ENCODE measurements at regions not wholly inside any gene's neighbourhood (a gene's known extent, or its start where the extent isn't known, plus 50 kb on each side); places are given as distances from the start of the nearest gene placed in this dataset.
"Not testable (repeated sequence)": the region's sequence is repeated elsewhere in the genome, so short reads cannot be mapped to it uniquely, and the experiment has no call there.

DNA sequence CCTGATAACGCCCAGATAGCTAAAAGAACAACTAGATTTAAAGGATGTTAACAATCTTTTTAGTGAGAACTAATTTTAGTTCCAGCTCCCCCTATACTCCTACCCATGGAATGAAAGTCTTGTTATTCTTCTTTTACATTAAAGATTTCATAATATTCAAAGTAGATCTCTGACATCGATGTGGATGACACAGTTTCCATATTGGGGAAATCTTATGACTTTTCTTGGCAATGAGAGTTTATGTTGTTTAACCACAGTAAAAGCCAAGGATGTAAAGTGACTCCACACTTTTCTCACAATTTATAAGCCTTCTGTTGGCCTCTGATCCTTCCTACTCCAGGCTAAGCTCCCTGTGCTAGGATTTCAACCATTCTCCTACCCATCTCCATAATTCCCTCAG is 332.6 kb upstream of the KCNMB2 start:
- TF ChIP-seq, protein P1, sequence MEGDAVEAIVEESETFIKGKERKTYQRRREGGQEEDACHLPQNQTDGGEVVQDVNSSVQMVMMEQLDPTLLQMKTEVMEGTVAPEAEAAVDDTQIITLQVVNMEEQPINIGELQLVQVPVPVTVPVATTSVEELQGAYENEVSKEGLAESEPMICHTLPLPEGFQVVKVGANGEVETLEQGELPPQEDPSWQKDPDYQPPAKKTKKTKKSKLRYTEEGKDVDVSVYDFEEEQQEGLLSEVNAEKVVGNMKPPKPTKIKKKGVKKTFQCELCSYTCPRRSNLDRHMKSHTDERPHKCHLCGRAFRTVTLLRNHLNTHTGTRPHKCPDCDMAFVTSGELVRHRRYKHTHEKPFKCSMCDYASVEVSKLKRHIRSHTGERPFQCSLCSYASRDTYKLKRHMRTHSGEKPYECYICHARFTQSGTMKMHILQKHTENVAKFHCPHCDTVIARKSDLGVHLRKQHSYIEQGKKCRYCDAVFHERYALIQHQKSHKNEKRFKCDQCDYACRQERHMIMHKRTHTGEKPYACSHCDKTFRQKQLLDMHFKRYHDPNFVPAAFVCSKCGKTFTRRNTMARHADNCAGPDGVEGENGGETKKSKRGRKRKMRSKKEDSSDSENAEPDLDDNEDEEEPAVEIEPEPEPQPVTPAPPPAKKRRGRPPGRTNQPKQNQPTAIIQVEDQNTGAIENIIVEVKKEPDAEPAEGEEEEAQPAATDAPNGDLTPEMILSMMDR (IDR thresholded peaks at IDR 0.05; ENCODE audit: low read depth, low read length, missing control alignments): no peak
- no peak for DNase-seq (ENCODE audit: extremely low read depth, low read depth)
- H3K4me3 ChIP-seq (replicated peaks; ENCODE audit: low read depth, low read length): no peak overlapping the region

DNA sequence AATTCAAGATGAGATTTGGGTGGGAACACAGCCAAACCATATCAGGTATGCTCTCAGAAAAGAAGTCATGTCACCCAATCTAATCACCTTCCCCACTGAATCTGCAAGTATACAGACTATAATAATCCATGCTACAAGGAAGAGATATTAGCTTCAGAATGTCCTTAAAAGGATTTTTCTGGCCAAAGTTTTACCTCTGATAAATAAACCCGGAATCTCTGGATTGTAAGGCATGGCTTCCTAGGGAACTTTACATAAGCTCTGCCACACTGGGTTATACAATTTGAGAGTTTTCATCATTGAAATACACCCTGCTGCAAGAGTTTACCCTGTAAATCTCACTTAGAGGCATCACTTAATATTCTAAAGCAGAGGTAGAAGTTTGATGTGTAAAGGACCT is 330.5 kb upstream of the KCNMB2 start:
- H3K4me3 ChIP-seq (replicated peaks; ENCODE audit: low read depth, low read length): no peak overlapping the region
- DNase-seq (ENCODE audit: extremely low read depth, low read depth): no peak
- TF ChIP-seq, protein P1 (IDR thresholded peaks at IDR 0.05; ENCODE audit: low read depth, low read length, missing control alignments): no peak

DNA sequence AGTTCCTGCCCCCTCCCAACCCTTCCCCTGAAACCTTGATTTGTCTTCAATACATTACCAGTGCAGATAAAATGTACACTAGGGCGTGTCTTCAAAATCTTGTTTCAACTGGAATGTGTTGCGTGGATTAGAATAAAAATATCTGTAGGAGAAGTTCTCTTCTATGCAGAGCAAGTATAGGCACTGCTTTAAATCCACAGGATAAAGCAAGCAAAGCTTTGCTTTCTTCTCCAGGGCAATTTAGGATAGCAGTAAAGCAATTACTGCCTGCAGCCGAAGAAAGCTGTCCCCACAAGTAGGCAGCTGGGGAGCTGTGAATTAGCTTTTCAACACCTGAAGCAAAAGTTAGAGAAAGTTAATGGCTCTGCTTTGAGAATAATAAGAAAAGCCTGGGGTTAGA is 329.7 kb upstream of the KCNMB2 start:
- TF ChIP-seq, protein P1 (IDR thresholded peaks at IDR 0.05; ENCODE audit: low read depth, low read length, missing control alignments): no peak
- DNase-seq (ENCODE audit: extremely low read depth, low read depth): no peak
- no peak overlapping the region for H3K4me3 ChIP-seq (replicated peaks; ENCODE audit: low read depth, low read length)

DNA sequence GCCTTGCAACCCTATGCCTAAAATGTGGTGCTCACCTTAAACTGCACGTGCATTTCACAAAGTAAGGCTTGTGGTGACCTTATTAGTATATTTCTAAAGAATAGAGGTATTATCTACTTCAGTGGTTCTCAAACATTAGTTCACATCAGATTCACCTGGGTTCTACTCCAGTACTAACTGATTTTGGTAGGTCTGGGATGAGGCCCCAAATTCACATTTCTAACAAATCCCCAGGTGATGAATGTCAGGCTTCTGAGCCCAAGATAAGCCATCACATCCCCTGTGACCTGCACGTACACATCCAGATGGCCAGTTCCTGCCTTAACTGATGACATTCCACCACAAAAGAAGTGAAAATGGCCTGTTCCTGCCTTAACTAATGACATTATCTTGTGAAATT is 329.1 kb upstream of the KCNMB2 start:
- DNase-seq (ENCODE audit: extremely low read depth, low read depth); H3K4me3 ChIP-seq (replicated peaks; ENCODE audit: low read depth, low read length): not testable (repeated sequence)

DNA sequence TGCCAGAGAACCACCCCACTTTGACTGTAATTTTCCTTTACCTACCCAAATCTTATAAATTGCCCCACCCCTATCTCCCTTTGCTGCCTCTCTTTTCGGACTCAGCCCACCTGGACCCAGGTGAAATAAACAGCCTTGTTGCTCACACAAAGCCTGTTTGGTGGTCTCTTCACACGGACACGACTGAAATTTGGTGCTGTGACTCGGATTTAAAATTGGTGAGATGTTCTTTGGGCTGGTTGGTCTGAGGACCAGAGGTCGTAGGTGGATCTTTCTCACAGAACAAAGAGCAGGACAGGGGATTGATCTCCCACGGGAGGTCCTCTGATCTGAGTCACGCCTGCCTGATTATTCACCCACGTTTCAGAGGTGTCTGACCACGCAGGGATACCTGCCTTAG is 328.6 kb upstream of the KCNMB2 start:
- H3K4me3 ChIP-seq (replicated peaks; ENCODE audit: low read depth, low read length); DNase-seq (ENCODE audit: extremely low read depth, low read depth): not testable (repeated sequence)

DNA sequence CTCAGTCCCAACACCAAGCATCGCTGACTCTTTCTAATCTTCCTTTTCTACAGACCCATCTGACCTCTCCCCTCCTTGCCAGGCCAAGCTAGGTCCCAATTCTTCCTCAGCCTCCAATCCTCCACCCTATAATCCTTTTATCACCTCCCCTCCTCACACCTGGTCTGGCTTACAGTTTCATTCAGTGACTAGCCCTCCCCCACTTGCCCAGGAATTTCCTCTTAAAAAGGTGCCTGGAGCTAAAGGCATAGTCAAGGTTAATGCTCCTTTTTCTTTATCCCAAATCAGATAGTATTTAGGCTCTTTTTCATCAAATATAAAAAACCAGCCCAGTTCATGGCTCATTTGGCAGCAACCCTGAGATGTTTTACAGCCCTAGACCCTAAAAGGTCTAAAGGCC is 327.1 kb upstream of the KCNMB2 start:
- DNase-seq (ENCODE audit: extremely low read depth, low read depth); H3K4me3 ChIP-seq (replicated peaks; ENCODE audit: low read depth, low read length): not testable (repeated sequence)

DNA sequence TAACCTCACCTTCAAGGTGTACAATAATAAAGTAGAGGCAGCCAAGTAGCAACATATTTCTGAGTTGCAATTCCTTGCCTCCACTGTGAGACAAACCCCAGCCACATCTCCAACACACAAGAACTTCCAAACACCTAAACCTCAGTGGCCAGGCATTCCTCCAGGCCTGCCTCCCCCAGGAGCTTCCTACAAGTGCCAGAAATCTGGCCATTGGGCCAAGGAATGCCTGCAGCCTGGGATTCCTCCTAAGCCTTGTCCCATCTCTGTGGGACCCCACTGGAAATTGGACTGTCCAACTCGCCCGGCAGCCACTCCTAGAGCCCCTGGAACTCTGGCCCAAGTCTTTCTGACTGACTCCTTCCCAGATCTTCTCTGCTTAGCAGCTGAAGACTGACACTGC is 326.6 kb upstream of the KCNMB2 start:
- DNase-seq (ENCODE audit: extremely low read depth, low read depth); H3K4me3 ChIP-seq (replicated peaks; ENCODE audit: low read depth, low read length): not testable (repeated sequence)

DNA sequence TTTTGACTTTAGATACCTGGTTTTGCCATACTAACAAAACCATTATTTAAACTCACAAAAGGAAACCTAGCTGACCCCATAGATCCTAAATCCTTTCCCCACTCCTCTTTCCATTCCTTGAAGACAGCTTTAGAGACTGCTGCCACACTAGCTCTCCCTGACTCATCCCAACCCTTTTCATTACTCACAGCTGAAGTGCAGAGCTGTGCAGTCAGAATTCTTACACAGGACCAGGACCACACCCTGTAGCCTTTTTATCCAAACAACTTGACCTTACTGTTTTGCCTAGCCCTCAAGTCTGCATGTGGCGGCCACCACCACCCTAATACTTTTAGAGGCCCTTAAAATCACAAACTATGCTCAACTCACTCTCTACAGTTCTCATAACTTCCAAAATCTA is 325.1 kb upstream of the KCNMB2 start:
- not testable (repeated sequence) for H3K4me3 ChIP-seq (replicated peaks; ENCODE audit: low read depth, low read length)
- peak; percentile 16 for DNase-seq (ENCODE audit: extremely low read depth, low read depth)

DNA sequence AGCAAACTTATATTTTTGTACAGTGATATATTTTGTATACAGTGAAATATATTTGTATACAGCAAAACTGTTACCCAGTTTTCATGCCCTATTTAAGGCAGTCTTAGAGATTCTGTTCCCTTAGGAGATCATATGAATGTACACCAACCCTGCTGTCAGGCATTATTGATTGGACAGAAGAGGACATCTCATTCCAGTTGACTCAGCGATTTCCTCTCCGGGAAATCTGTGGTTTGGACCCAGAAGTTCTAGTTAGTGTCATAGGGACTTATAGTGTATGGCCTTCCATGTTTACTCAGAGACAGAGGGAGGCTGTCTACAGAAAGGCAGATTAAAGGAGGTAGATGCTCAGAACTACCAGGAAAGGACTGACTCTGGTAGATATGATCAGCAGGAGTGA is 318.8 kb upstream of the KCNMB2 start:
- TF ChIP-seq, protein P1 (IDR thresholded peaks at IDR 0.05; ENCODE audit: low read depth, low read length, missing control alignments): no peak
- no peak overlapping the region for H3K4me3 ChIP-seq (replicated peaks; ENCODE audit: low read depth, low read length)
- no peak for DNase-seq (ENCODE audit: extremely low read depth, low read depth)

DNA sequence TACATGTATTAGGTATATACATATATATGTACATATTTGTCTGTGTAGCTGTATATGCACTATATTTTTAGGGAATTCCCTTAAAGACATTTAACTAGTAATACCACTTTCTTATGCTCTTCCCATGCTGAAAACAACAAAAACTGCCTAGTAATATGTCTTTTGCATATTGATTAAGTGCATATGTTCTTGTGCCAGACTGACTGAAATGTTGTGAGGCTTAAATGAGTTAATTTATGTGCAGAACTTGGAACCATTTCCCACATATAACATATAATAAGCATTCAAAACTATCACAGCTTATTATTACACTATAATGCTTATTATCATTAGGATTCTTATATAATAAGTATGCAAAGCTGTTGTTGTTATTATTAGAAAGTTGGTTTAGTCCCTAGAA is 318.0 kb upstream of the KCNMB2 start:
- TF ChIP-seq, protein P1 (IDR thresholded peaks at IDR 0.05; ENCODE audit: low read depth, low read length, missing control alignments): no peak
- no peak overlapping the region for H3K4me3 ChIP-seq (replicated peaks; ENCODE audit: low read depth, low read length)
- DNase-seq (ENCODE audit: extremely low read depth, low read depth): no peak

DNA sequence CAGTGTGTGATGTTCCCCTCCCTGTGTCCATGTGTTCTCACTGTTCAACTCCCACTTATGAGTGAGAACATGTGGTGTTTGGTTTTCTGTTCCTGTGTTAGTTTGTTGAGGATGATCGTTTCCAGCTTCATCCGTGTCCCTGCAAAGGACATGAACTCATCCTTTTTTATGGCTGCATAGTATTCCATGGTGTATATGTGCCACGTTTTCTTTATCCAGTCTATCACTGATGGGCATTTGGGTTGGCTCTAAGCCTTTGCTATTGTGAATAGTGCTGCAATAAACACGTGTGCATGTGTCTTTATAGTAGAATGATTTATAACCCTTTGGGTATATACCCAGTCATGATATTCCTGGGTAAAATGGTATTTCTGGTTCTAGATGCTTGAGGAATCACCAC is 316.6 kb upstream of the KCNMB2 start:
- not testable (repeated sequence) for DNase-seq (ENCODE audit: extremely low read depth, low read depth); H3K4me3 ChIP-seq (replicated peaks; ENCODE audit: low read depth, low read length)

Data from HFF-Myc (cell line).